ENCODE measurements at regions not wholly inside any gene's neighbourhood (a gene's known extent, or its start where the extent isn't known, plus 50 kb on each side); places are given as distances from the start of the nearest gene placed in this dataset.
A peak's percentile ranks its signal among the peaks of the same experiment; 100 is the strongest.

DNA sequence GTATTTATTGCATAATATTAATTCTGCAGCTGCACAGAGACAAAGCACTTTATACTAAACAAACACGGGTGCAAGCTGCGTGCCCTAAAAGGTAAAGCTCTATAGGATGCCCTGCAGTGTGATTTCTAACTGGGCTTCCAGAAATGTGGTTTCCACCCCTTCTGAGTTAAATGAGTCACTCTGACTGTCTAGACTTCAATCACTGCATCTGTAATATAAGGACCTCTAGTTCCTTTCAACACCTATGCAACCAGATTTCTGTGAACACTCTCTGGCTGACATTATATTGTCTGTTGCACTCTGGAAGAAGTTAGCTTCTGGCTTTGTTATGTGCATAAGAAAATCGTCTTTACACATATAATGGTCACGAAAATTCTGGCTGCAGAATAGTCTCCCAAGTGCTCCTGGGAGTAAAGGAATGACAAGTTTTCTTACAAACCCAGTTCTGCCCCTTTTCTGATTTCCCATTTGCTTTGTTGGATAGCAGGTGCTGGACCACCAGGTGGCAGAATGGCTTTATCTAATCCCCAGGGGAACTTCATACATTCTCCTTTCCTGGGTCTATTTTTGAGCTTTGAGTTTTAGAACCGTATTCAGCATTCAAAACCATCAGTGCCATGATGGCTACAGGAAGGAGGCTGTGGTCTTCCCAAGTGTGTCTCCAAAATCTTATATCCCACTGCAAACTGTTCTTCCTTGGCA is 842.2 kb downstream of the STIM2 start:
- Mint-ChIP-seq H3K9me3 (peaks cover 2% of the 10 kb centered on the region), H3K27ac (ENCODE audit: unreplicated experiment) (no peak overlapping the region)

DNA sequence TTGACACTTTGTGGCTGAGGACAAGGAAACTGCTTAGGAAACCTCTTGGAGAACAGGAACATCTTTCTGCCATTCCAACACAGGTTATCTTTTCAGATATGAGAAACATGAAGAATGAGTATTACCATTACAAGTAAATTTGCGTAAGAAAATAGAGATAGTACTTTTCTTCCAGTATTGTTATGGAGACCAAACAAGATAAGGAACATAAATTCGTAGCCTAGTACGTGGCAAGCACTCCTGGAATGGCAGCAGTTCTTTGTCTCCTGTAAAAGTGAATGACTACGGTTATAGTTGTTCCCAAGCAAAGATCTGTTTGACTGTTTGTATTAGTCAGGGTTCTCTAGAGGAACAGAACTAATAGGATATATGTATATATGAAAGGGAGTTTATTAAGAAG is 843.1 kb downstream of the STIM2 start:
- Mint-ChIP-seq H3K27me3 (ENCODE audit: low read depth) (no peaks in the 10 kb centered on the region), H3K9me3 (no peaks in the 10 kb centered on the region), H3K27ac (ENCODE audit: unreplicated experiment) (no peak overlapping the region), H3K4me3 (no peak overlapping the region), H3K36me3 (ENCODE audit: low read depth) (no peaks in the 10 kb centered on the region), H3K4me1 (peaks cover 12% of the 10 kb centered on the region)
- TF ChIP-seq, protein P1, sequence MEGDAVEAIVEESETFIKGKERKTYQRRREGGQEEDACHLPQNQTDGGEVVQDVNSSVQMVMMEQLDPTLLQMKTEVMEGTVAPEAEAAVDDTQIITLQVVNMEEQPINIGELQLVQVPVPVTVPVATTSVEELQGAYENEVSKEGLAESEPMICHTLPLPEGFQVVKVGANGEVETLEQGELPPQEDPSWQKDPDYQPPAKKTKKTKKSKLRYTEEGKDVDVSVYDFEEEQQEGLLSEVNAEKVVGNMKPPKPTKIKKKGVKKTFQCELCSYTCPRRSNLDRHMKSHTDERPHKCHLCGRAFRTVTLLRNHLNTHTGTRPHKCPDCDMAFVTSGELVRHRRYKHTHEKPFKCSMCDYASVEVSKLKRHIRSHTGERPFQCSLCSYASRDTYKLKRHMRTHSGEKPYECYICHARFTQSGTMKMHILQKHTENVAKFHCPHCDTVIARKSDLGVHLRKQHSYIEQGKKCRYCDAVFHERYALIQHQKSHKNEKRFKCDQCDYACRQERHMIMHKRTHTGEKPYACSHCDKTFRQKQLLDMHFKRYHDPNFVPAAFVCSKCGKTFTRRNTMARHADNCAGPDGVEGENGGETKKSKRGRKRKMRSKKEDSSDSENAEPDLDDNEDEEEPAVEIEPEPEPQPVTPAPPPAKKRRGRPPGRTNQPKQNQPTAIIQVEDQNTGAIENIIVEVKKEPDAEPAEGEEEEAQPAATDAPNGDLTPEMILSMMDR (conservative IDR thresholded peaks at IDR 0.05): no peak
- no peak for DNase-seq (ENCODE audit: low read depth, low spot score)

More for the DNA sequence above, 842.2 kb downstream of the STIM2 start:
- no peak overlapping the region for H3K4me3 Mint-ChIP-seq
- no peaks in the 10 kb centered on the region for H3K27me3 Mint-ChIP-seq (ENCODE audit: low read depth)
- TF ChIP-seq, protein P1 (conservative IDR thresholded peaks at IDR 0.05): peak; percentile 54
- no peaks in the 10 kb centered on the region for H3K36me3 Mint-ChIP-seq (ENCODE audit: low read depth)
- H3K4me1 Mint-ChIP-seq: peaks cover 12% of the 10 kb centered on the region
- peak; percentile 4 for DNase-seq (ENCODE audit: low read depth, low spot score)

DNA sequence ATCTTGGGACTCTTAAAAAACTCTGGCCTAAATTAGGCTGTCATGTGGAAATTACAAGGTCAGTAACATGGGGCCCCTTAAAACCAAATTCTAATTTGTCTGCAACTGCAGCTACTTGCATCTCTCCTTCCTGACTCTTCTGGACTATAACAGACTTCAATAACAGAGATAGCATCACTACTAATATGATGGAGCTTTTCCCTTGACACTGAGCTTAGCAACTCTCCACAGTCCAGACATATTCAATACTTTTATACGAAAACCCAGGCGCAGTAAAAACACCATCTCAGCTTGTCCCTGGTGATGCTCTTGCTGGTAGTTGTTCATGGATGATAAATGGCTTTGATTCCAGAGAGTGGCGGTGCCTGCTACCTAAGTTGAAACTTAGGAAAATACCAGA is 850.4 kb downstream of the STIM2 start:
- Mint-ChIP-seq H3K27me3 (ENCODE audit: low read depth) (no peaks in the 10 kb centered on the region), H3K27ac (ENCODE audit: unreplicated experiment) (no peak overlapping the region), H3K4me3 (no peak overlapping the region), H3K36me3 (ENCODE audit: low read depth) (no peaks in the 10 kb centered on the region), H3K4me1 (peaks cover 13% of the 10 kb centered on the region), H3K9me3 (peaks cover 2% of the 10 kb centered on the region)
- TF ChIP-seq, protein P1 (conservative IDR thresholded peaks at IDR 0.05): no peak
- DNase-seq (ENCODE audit: low read depth, low spot score): no peak

DNA sequence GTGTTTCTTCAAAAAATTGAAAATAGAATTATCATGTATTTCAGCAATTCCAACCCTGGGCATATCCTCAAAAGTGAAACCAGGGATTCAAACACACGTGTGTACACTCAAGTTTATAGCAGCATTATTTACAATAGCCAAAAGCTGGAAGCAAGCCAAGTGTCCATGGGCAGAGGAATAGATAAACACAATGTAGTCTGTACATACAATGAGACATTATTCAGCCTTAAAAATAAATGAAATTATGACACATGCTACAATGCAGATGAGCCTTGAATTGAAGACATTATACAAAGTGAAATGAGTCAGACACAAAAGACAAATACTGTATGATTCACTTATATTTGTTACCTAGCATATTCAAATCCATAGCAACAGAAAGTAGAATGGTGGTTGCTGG is 853.4 kb downstream of the STIM2 start:
- H3K9me3 Mint-ChIP-seq: peaks cover 3% of the 10 kb centered on the region
- H3K36me3 Mint-ChIP-seq (ENCODE audit: low read depth): no peaks in the 10 kb centered on the region
- H3K4me3 Mint-ChIP-seq: no peak overlapping the region
- no peaks in the 10 kb centered on the region for H3K27me3 Mint-ChIP-seq (ENCODE audit: low read depth)
- H3K27ac Mint-ChIP-seq (ENCODE audit: unreplicated experiment): no peak overlapping the region
- TF ChIP-seq, protein P1 (conservative IDR thresholded peaks at IDR 0.05): no peak
- DNase-seq (ENCODE audit: low read depth, low spot score): no peak
- H3K4me1 Mint-ChIP-seq: peaks cover 13% of the 10 kb centered on the region

DNA sequence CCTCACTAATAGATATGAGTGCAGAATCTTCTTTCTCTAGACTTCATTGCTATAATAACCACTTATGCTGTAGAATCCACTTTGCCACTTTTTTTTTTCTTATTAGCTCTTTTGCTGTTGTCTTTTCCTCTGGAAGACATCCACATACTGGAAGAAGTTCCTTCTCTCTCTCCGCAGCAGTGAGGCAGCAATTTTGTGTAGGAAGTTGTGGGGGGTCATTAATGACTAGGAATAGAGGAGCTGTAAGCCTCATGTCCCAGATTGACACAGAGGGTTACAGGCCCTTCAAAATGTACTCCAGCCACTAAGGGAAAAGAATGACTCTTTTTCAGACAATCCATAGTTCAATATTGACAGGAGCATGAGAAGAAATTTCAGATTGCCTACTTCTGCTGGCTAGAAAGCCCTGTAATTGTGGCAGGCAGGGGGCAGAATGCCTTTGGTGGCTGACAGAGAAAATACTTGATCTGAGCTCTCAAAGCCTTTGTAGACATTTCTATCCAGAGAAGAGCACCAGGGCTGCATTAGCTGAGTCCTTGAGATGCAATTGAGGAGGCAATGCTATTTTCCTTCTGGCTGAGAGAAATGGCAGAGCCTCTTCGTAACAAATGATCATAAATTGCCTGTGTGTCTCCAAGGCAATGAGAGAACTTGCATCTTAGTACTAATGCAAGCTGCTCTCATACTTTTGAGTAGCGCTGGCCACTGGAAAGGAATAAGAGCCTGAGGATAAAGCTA is 856.2 kb downstream of the STIM2 start:
- peaks cover 2% of the 10 kb centered on the region for H3K36me3 Mint-ChIP-seq (ENCODE audit: low read depth)

More for the DNA sequence above, 856.2 kb downstream of the STIM2 start:
- Mint-ChIP-seq H3K27ac (ENCODE audit: unreplicated experiment) (no peak overlapping the region), H3K4me1 (no peaks in the 10 kb centered on the region), H3K27me3 (ENCODE audit: low read depth) (no peaks in the 10 kb centered on the region), H3K9me3 (peaks cover 9% of the 10 kb centered on the region), H3K4me3 (no peak overlapping the region)
- TF ChIP-seq, protein P1 (conservative IDR thresholded peaks at IDR 0.05): no peak
- DNase-seq (ENCODE audit: low read depth, low spot score): no peak

Measured in neural crest cell (in vitro differentiated cells).